A549 (cell line): ENCODE measurements at regions not wholly inside any gene's neighbourhood (a gene's known extent, or its start where the extent isn't known, plus 50 kb on each side); places are given as distances from the start of the nearest gene placed in this dataset.

ENCODE experiments used
- ATAC-seq, 2 experiments: fragments of 200-7000 bp in 1 of 2; fragments of >200 bp in 1 of 2; cut with Nextera tagmentation in 1 of 2; cut with Tn5 transposase in 1 of 2; 3 replicates each; pipeline versions ENCODE4 v1.8.0 to v1.9.1; 2018 to 2020; ENCODE audit warnings: mild to moderate bottlenecking in 1 of 2, moderate library complexity in 1 of 2
- CTCF ChIA-PET: fragments of 300-600 bp; sonication (Branson Sonifier 250); formaldehyde crosslinking; extraction: SDS; loops from one replicate; lab custom pipeline; 2021; ENCODE audit warnings: antibody characterized with exemption, inconsistent platforms; lab: Yijun Ruan, JAX
- POLR2A ChIA-PET: fragments of 350-600 bp; formaldehyde crosslinking; extraction: SDS; loops from one replicate; lab custom pipeline; 2021; ENCODE audit warnings: antibody characterized with exemption, inconsistent platforms; lab: Yijun Ruan, JAX
- DNase-seq, 2 experiments: peaks; one replicate each; pipeline versions ENCODE4 v3.0.0 to v3.0.0-alpha.2; 2011 to 2016; ENCODE audit warnings: low read depth in 1 of 2, low spot score in 1 of 2
- FAIRE-seq: peaks from 2 replicates; lab custom pipeline; 2011; peaks lifted over from hg19 to GRCh38; lab: Jason Lieb, UNC
- H3K27ac ChIP-seq, 2 experiments: fragments of >200 bp; sonication (Bioruptor Twin); formaldehyde crosslinking; 3 replicates each; pipeline ENCODE4 v1.5.1; 2016 to 2017
- H3K4me1 ChIP-seq: fragments of >200 bp; sonication (Bioruptor Twin); formaldehyde crosslinking; 3 replicates; pipeline ENCODE4 v1.6.1; 2016
- H3K4me2 ChIP-seq: fragments of >200 bp; sonication (Bioruptor Twin); formaldehyde crosslinking; 3 replicates; pipeline ENCODE4 v1.6.1; 2016
- H3K4me3 ChIP-seq: fragments of >200 bp; sonication (Bioruptor Twin); formaldehyde crosslinking; 3 replicates; pipeline ENCODE4 v1.5.1; 2016
- H3K9me3 ChIP-seq: fragments of >200 bp; sonication (Bioruptor Twin); formaldehyde crosslinking; 3 replicates; pipeline ENCODE4 v1.6.1; 2016
- CBX8 ChIP-seq: fragments of 200-600 bp; sonication (generic); IDR thresholded peaks from 2 replicates; pipeline ENCODE4 v1.6.1; 2016
- CEBPB ChIP-seq, 2 experiments: fragments of >200 bp in 1 of 2; sonication (Bioruptor Twin) in 1 of 2; formaldehyde crosslinking in 1 of 2; IDR thresholded peaks; 2 replicates each; pipeline ENCODE4 v1.6.1; 2012 to 2016
- CHD2 ChIP-seq: fragments of 150-350 bp; IDR thresholded peaks from 2 replicates; pipeline ENCODE4 v1.6.1; 2014; ENCODE audit warnings: low read length; ENCODE audit not compliant: partially characterized antibody
- CHD4 ChIP-seq: fragments of 200-600 bp; sonication (generic); IDR thresholded peaks from 2 replicates; pipeline ENCODE4 v1.6.1; 2016; ENCODE audit warnings: antibody characterized with exemption, mild to moderate bottlenecking, borderline replicate concordance
- EHF ChIP-seq: fragments of 250-450 bp; sonication (Bioruptor Pico); IDR thresholded peaks from 2 replicates; pipeline ENCODE4 v1.5.0; 2020; ENCODE audit warnings: mild to moderate bottlenecking
- GATA3 ChIP-seq: IDR thresholded peaks from 2 replicates; pipeline ENCODE4 v1.6.1; 2012; ENCODE audit warnings: borderline replicate concordance
- HOXB13 ChIP-seq: fragments of 250-450 bp; sonication (Bioruptor Pico); IDR thresholded peaks from 2 replicates; pipeline ENCODE4 v1.5.0; 2020; ENCODE audit warnings: low read depth, mild to moderate bottlenecking, moderate library complexity
- HOXB5 ChIP-seq: fragments of 250-450 bp; sonication (Bioruptor Pico); IDR thresholded peaks from 2 replicates; pipeline ENCODE4 v1.5.0; 2020; ENCODE audit warnings: mild to moderate bottlenecking, moderate library complexity
- KDM1A ChIP-seq: fragments of 200-600 bp; sonication (generic); IDR thresholded peaks from 2 replicates; pipeline ENCODE4 v1.6.1; 2016; ENCODE audit warnings: low read depth, mild to moderate bottlenecking
- KDM5A ChIP-seq: fragments of 200-600 bp; sonication (generic); IDR thresholded peaks from 2 replicates; pipeline ENCODE4 v1.6.1; 2016; ENCODE audit warnings: antibody characterized with exemption, mild to moderate bottlenecking
- MAFK ChIP-seq: fragments of 450-650 bp; IDR thresholded peaks from 2 replicates; pipeline ENCODE4 v1.6.1; 2014; ENCODE audit not compliant: partially characterized antibody
- MAZ ChIP-seq: fragments of 150-350 bp; IDR thresholded peaks from 2 replicates; pipeline ENCODE4 v1.6.1; 2014; ENCODE audit warnings: antibody characterized with exemption, low read depth, low read length, borderline replicate concordance
- MYC ChIP-seq: IDR thresholded peaks from 2 replicates; pipeline ENCODE4 v1.6.1; 2012; ENCODE audit warnings: mild to moderate bottlenecking, inconsistent platforms, low read length, improper control_type of control experiment, borderline replicate concordance
- NFE2L2 ChIP-seq: fragments of 150-350 bp; conservative IDR thresholded peaks from 2 replicates; pipeline ENCODE4 v1.6.1; 2014; ENCODE audit warnings: low read length
- NPAS2 ChIP-seq: fragments of 250-450 bp; sonication (Bioruptor Pico); IDR thresholded peaks from 2 replicates; pipeline ENCODE4 v1.8.0; 2022; ENCODE audit warnings: mild to moderate bottlenecking, moderate library complexity, borderline replicate concordance
- NR3C1 ChIP-seq: fragments of >200 bp; sonication (Bioruptor Twin); formaldehyde crosslinking; IDR thresholded peaks from 3 replicates; pipeline ENCODE4 v1.6.1; 2017
- PHF8 ChIP-seq: fragments of 200-600 bp; sonication (generic); IDR thresholded peaks from 2 replicates; pipeline ENCODE4 v1.6.1; 2016; ENCODE audit warnings: low read depth, mild to moderate bottlenecking, antibody characterized with exemption, moderate library complexity, borderline replicate concordance
- RFX5 ChIP-seq: fragments of 450-650 bp; IDR thresholded peaks from 2 replicates; pipeline ENCODE4 v1.7.1; 2014; ENCODE audit warnings: antibody characterized with exemption, mild to moderate bottlenecking, moderate library complexity
- RNF2 ChIP-seq: fragments of 200-600 bp; sonication (generic); IDR thresholded peaks from 2 replicates; pipeline ENCODE4 v1.6.1; 2016; ENCODE audit warnings: low read depth, mild to moderate bottlenecking, antibody characterized with exemption, moderate library complexity, borderline replicate concordance
- TP53 ChIP-seq: fragments of 250-450 bp; sonication (Bioruptor Pico); IDR thresholded peaks from 2 replicates; pipeline ENCODE4 v1.5.0; 2021; ENCODE audit warnings: mild to moderate bottlenecking, moderate library complexity
- ZFP36 ChIP-seq: fragments of 450-650 bp; IDR thresholded peaks from 2 replicates; pipeline ENCODE4 v1.6.1; 2014; ENCODE audit warnings: borderline replicate concordance; ENCODE audit not compliant: partially characterized antibody
- ZSCAN20 ChIP-seq: fragments of 250-450 bp; sonication (Bioruptor Pico); IDR thresholded peaks from 2 replicates; pipeline ENCODE4 v1.8.0; 2022; ENCODE audit warnings: mild to moderate bottlenecking, moderate library complexity
- WGBS: methylation state at CpG from one replicate; pipeline ENCODE4 v1.1.6; 2017; ENCODE audit errors: missing lambda C conversion rate; 5-methylcytosine and 5-hydroxymethylcytosine counted together
- TF ChIP-seq, protein P1 (sequence below): IDR thresholded peaks from 2 replicates; pipeline ENCODE4 v1.6.1; 2012; ENCODE audit warnings: low read depth, borderline replicate concordance
- TF ChIP-seq, protein P2 (sequence below): fragments of 250-450 bp; sonication (Bioruptor Pico); IDR thresholded peaks from 2 replicates; pipeline ENCODE4 v1.5.0; 2020; ENCODE audit warnings: low read depth, mild to moderate bottlenecking, moderate library complexity
- TF ChIP-seq, protein P3 (sequence below): fragments of 150-350 bp; IDR thresholded peaks from 2 replicates; pipeline ENCODE4 v1.6.1; 2014; ENCODE audit warnings: low read depth, mild to moderate bottlenecking, low read length
- TF ChIP-seq, protein P4 (sequence below): IDR thresholded peaks from 2 replicates; pipeline ENCODE4 v1.6.1; 2012
- TF ChIP-seq, protein P5 (sequence below): fragments of >200 bp; sonication (Bioruptor Twin); formaldehyde crosslinking; IDR thresholded peaks from 3 replicates; pipeline ENCODE4 v1.6.1; 2016

DNA sequence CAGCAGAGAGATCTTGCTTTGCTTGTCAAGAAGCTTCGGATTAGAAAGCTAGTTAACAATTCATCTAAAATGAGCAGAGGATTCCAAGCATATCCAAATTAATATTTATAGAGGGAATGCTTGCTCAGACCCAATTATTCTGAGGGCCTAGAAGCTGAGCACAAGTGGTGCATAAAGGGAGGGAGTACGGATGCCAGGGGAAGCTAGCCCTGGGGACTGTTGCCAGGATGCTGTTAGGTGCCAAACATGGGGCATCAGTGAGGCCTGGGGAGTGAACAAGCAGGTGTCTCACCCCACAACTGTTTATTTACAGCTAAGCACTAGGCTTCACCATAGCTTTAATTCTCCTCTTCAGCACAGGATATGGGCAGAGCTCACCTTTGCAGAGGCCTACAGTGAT is 684.1 kb upstream of the C16orf82 start:
- DNase-seq (no peak), ATAC-seq (no peak), FAIRE-seq (no peak)
- H3K4me1 ChIP-seq: no peaks in the 10 kb centered on the region
- ChIA-PET POLR2A (interaction anchor here (0.5 kb wide), 1 partner anchor 645 kb away, joined by 5 read pairs; no protein-coding TSS in a partner anchor), CTCF (no interaction called here)
- H3K27ac ChIP-seq: no peak overlapping the region
- H3K9me3 ChIP-seq: no peaks in the 10 kb centered on the region; the same call in 2 of the 3 replicates
- H3K4me2 ChIP-seq: no peak overlapping the region
- TF ChIP-seq, protein P1, sequence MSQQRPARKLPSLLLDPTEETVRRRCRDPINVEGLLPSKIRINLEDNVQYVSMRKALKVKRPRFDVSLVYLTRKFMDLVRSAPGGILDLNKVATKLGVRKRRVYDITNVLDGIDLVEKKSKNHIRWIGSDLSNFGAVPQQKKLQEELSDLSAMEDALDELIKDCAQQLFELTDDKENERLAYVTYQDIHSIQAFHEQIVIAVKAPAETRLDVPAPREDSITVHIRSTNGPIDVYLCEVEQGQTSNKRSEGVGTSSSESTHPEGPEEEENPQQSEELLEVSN: no peak
- TF ChIP-seq ZFP36: no peak
- no peak for TF ChIP-seq KDM5A
- no peak for TF ChIP-seq HOXB5 (CRISPR knock-in tag)
- TF ChIP-seq MAFK: no peak
- no peak for TF ChIP-seq GATA3
- no peak for TF ChIP-seq RNF2
- no peak for TF ChIP-seq TP53 (CRISPR knock-in tag)
- TF ChIP-seq PHF8: no peak
- 0% methylated on average over 2 of the region's 2 CpGs for WGBS
- H3K4me3 ChIP-seq: no peak overlapping the region

DNA sequence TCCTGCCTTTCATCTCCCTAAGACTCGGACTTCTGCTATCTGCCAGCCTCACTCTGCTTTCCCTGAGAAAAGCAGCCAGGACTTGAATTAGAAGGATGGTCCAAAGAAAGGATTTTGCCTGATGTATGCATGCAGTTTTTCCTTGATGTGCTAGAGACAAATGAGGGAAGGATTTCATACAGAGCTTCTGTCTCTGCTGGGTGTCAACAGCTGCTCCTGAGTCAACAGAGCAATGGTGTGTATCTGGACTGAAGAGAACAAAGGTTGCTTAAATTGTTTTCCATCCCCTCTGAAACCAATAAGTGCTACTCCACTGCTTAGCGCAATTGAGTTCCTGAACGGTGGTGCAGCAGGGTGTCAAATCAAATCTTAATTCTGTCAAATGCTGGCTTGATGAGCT is 680.6 kb upstream of the C16orf82 start:
- POLR2A ChIA-PET: no interaction called here
- no peak overlapping the region for H3K4me3 ChIP-seq
- DNase-seq (no peak), FAIRE-seq (no peak)
- H3K4me2 ChIP-seq: no peak overlapping the region
- H3K27ac ChIP-seq: no peak overlapping the region
- WGBS: 28% methylated on average over 3 of the region's 3 CpGs
- H3K9me3 ChIP-seq: no peaks in the 10 kb centered on the region; the same call in 2 of the 3 replicates
- no peaks in the 10 kb centered on the region for H3K4me1 ChIP-seq
- CTCF ChIA-PET: no interaction called here
- TF ChIP-seq, protein P2, sequence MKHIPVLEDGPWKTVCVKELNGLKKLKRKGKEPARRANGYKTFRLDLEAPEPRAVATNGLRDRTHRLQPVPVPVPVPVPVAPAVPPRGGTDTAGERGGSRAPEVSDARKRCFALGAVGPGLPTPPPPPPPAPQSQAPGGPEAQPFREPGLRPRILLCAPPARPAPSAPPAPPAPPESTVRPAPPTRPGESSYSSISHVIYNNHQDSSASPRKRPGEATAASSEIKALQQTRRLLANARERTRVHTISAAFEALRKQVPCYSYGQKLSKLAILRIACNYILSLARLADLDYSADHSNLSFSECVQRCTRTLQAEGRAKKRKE: no peak
- no peak for TF ChIP-seq NPAS2 (CRISPR knock-in tag)
- TF ChIP-seq CEBPB (IDR thresholded peaks at IDR 0.05): no peak
- TF ChIP-seq, all 56 proteins: peak for 0
- ATAC-seq: no peak

DNA sequence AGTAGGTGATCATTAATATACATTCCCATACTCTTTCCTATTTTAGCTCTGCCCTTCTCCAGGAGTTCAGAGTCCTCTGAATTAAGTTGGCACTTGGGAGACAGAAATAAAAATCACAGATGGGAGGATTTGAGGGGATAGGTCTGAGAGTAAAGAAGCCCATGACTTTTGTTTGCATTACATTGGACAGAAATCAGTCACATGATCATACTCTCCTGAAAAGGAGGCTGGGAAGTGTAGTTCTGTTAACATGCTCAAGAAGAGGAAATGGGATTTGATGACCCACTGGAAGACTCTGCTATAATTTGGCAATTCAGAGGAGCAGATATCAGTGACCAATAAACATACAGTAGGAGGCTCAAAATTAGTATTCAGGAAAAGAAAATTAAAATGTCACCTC is 674.9 kb upstream of the C16orf82 start:
- FAIRE-seq (no peak), DNase-seq (no peak), ATAC-seq (no peak)
- Histone ChIP-seq H3K4me2 (no peak overlapping the region), H3K27ac (no peak overlapping the region), H3K4me1 (no peaks in the 10 kb centered on the region), H3K4me3 (no peak overlapping the region), H3K9me3 (no peaks in the 10 kb centered on the region)
- no peak for TF ChIP-seq NR3C1
- CTCF ChIA-PET: no interaction called here
- POLR2A ChIA-PET: no interaction called here

DNA sequence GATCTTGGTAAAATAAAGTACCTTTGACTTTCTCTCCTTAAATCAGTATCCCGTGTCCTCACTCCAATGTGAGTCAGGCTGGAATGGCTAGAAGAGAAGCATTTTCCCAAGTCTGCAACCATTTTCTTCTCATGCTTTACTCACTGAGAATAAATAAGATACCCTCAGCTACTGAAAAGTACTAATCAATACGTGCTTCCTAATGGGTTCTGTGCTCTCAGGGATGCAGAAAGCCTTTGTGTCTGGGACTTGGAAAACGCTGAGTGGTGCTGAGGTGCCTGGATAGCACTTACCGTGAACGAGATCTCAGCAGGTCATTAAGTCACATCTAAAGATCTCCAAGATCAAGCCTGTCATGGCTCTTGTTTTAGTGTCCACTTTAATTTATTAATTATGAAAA is 672.3 kb upstream of the C16orf82 start:
- WGBS: 2% methylated on average over 5 of the region's 5 CpGs
- Histone ChIP-seq H3K4me3 (no peak overlapping the region), H3K9me3 (no peaks in the 10 kb centered on the region), H3K4me1 (no peaks in the 10 kb centered on the region), H3K27ac (no peak overlapping the region), H3K4me2 (no peak overlapping the region)
- ChIA-PET POLR2A (no interaction called here), CTCF (no interaction called here)
- DNase-seq: no peak
- no peak for TF ChIP-seq MYC
- no peak for FAIRE-seq
- ATAC-seq: no peak

DNA sequence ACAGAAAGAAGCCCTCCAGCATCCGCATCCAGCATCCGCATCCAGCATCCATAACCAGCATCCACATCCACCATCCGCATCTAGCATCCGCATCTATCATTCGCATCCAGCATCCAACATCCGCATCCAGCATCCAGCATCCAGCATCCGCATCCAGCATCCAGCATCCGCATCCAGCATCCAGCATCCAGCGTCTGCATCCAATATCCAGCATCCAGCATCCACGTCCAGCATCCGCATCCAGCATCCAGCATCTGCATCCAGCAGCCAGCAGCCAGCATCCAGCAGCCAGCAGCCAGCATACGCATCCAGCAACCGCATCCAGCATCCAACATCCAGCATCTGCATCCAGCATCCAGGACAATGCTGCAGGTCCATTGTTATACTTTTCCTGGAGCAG is 671.0 kb upstream of the C16orf82 start:
- no peak overlapping the region for H3K4me3 ChIP-seq
- ATAC-seq (no peak), FAIRE-seq (no peak), DNase-seq (no peak)
- POLR2A ChIA-PET: no interaction called here
- no peaks in the 10 kb centered on the region for H3K9me3 ChIP-seq
- H3K4me1 ChIP-seq: no peaks in the 10 kb centered on the region
- WGBS: 43% methylated on average over 13 of the region's 13 CpGs
- H3K27ac ChIP-seq: no peak overlapping the region
- H3K4me2 ChIP-seq: no peak overlapping the region
- CTCF ChIA-PET: no interaction called here
- TF ChIP-seq CHD2: no peak
- no peak for TF ChIP-seq RFX5
- no peak for TF ChIP-seq CHD4
- TF ChIP-seq, protein P3, sequence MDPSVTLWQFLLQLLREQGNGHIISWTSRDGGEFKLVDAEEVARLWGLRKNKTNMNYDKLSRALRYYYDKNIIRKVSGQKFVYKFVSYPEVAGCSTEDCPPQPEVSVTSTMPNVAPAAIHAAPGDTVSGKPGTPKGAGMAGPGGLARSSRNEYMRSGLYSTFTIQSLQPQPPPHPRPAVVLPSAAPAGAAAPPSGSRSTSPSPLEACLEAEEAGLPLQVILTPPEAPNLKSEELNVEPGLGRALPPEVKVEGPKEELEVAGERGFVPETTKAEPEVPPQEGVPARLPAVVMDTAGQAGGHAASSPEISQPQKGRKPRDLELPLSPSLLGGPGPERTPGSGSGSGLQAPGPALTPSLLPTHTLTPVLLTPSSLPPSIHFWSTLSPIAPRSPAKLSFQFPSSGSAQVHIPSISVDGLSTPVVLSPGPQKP: no peak
- TF ChIP-seq, protein P4, sequence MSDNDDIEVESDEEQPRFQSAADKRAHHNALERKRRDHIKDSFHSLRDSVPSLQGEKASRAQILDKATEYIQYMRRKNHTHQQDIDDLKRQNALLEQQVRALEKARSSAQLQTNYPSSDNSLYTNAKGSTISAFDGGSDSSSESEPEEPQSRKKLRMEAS: no peak
- no peak for TF ChIP-seq KDM1A
- TF ChIP-seq MAZ: no peak
- no peak for TF ChIP-seq NFE2L2
- TF ChIP-seq CBX8: no peak
- TF ChIP-seq ZSCAN20: no peak
- no peak for TF ChIP-seq HOXB13 (CRISPR knock-in tag)
- TF ChIP-seq GATA3: no peak
- TF ChIP-seq, protein P5, sequence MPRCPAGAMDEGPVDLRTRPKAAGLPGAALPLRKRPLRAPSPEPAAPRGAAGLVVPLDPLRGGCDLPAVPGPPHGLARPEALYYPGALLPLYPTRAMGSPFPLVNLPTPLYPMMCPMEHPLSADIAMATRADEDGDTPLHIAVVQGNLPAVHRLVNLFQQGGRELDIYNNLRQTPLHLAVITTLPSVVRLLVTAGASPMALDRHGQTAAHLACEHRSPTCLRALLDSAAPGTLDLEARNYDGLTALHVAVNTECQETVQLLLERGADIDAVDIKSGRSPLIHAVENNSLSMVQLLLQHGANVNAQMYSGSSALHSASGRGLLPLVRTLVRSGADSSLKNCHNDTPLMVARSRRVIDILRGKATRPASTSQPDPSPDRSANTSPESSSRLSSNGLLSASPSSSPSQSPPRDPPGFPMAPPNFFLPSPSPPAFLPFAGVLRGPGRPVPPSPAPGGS: no peak
- no peak for TF ChIP-seq EHF (CRISPR knock-in tag)
- no peak for TF ChIP-seq MAFK
